COR-L47 (cell line): ENCODE measurements at regions not wholly inside any gene's neighbourhood (a gene's known extent, or its start where the extent isn't known, plus 50 kb on each side); places are given as distances from the start of the nearest gene placed in this dataset.
"Not testable (repeated sequence)": the region's sequence is repeated elsewhere in the genome, so short reads cannot be mapped to it uniquely, and the experiment has no call there.

Experiments
- DNase-seq: peaks from one replicate; lab custom pipeline; 2025; lab: John Stamatoyannopoulos, UW

DNA sequence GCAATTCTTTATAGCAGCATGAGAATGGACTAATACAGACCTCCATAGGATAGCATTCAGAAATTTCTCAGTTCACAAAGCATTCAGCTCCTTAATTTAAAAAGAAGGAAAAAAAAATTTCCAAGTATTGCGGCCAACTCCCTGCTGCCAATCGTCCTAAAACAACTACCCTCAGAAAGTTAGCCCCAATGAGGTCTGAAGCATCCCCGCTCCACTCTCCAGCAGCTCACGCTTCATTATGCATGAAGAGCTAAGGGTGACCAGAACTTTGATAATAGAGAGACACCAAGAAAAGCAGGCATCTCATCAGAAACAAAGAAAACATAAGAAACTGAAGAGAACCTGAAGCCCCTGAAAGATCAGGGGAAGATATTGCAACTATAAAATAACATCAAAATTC, 172.8 kb upstream of the NUDT4 start:
- DNase-seq = no peak

- DNase-seq = no peak
These were observed 172.4 kb upstream of the NUDT4 start for GRCh38 chr12:93205361-93205760.

DNA sequence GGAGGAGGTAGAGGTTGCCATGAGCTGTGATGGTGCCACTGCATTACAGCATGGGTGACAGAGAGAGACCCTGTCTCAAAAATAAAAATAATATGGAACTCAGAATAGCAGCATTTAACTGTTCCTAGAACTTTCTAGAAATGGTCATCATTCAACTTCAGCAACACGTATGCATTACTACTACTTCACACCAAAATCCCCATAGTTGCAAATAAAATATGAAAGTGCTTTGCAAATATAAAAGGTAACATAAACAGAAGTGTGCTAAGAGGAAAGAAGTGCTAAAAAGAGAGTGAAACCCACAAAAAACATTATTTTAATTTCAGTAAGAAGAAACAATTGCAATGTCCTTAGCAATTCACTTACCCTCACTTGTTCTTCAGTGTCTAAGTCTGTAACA, 169.7 kb upstream of the NUDT4 start:
- DNase-seq = no peak

DNA sequence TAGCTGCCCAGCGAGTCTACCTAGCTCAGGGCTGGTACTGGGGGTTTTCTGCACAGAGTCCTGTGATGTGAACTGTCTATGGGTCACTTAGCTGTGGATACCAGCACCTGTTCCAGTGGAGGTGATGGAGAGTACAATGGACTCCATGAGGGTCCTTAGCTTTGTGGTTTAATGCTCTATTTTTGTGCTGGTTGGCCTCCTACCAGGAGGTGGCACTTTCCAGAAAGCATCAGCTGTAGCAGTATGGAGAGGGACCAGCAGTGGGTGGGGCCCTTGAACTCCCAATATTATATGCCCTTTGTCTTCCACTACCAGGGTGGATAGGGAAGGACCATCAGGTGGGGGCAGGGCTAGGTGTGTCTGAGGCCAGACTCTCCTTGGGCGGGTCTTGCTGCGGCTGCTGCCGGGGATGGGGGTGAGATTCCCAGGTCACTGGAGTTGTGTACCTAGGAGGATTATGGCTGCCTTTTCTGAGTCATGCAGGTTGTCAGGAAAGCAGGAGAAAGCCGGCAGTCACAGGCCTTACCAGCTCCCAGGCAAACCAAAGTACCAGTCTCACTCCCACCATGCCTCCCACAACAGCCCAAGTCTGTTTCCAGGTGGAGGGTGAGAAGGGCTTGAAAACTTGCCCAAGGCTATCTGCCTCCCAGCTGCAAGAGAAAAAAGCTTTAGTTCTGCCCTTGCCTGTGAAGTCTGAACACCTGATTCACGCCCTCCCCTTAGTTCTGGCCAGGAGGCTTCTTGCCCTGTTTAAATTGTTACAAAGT, 163.0 kb upstream of the NUDT4 start:
- no peak for DNase-seq

- DNase-seq = no peak
These were observed 162.4 kb upstream of the NUDT4 start for GRCh38 chr12:93215290-93215678.

DNA sequence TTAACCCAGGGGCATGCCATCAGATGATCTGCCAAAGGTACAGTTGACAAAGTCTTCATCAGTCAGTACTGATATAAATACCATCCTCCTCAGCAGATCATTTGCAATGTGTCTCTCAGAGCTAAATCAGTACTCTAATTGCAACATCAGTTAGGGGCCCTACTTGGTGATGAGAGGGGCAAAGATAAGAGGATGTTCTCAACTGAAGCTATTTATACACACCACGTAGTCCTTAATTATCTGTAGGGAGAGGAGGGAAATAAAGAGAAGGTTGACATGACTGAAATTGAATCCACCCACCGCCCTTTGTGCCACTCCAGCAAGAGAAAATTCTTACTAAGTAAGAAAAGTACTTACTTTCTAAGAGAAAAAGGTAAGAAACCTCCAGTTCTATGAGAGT, 157.8 kb upstream of the NUDT4 start:
- no peak for DNase-seq

DNA sequence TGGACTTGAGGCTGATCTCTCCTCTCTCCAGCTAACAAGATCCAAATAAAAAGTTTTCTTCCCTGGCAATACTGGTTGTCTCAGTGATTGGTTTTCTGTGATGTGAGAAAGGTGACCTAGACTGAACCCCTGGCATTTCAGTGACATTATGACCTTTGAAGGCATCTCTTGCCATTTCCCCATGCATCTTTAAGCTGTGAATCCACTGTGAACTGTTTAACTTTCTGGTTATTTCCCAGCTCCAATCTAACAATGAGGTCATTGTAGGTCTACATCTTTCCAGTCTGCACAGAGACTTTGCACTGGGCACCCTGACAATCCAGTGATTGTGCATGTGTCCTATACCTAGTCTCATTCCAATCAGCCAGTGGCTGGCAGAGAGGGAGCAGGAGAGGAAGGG, 155.9 kb upstream of the NUDT4 start:
- DNase-seq = no peak

GRCh38 chr12:93223440-93224426, 154.0 kb upstream of the NUDT4 start:
- no peak for DNase-seq

- no peak for DNase-seq
These were observed 152.6 kb upstream of the NUDT4 start for GRCh38 chr12:93225094-93225493.

- DNase-seq = no peak
These were observed 151.4 kb upstream of the NUDT4 start for GRCh38 chr12:93226361-93226760.

DNA sequence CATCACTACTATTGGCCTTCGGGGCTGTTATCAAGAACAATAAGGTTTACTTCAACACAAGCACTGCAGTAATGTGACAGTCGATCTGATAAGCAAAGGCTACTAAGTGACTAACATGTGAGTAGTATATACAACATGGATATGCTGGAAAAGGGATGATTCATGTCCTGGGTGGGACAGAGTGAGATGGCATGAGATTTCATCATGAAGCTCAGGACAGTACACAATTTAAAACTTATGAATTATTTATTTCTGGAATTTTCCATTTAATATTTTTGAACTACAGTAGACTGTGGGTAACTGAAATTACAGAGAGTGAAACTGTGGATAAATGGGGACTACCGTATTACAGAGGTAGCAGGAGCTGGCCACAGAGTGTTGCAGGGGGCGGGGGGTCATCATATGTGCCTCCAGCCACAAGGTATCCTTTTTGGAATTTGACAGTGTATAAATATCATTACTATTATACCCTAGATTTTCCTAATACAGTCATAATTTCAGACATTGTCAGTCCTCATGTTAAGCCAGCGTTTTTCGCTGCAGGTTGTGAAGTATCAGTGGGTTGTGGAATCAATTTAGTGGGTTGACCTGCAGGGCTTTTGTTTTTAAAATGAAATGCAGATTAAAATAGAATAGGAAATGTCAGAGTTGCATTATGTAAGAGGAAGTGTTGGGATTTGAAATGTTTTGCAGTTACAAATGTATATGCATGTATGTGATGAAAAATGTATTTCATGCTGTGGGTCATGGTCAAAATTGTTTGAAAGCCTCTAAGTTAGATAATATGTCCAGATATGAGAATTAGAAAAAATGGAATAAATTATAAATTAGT, 148.0 kb upstream of the NUDT4 start:
- DNase-seq = no peak

DNA sequence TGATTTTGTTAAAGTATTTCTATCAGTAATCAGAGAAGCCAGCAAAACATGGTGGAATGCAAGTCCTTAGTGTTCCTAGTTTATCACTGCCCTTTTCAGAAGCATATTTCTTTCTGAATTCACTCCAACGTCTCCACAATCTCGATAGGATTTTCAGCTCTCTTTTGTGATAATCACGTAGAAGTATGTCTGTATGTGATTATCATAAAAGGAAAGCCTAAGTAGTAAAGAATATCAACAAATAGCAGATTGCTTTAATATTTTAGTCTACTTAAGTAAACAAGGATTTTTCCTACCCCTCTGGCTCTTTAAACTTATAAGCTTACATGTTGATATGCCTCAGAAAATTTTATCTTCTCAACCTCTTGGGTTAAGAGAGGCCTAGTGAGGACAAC, 147.4 kb upstream of the NUDT4 start:
- no peak for DNase-seq

DNA sequence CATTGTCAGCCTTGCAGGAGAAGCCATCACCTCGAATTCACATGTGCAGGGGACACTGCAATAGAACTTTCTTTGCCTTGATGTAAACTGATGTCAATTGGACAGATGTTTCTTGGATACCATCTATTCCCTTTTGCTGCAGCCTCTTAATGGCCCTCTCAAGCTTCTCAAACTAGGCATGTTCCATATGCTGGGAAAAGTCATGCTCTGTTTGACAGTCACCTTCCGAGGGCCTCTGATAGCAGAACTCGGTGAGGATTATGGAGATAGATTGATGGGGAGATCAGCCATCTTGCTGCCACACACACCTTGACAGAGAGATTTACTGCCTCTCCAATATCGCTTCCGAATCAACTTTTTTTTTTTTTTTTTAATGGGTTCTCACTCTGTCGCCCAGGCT, 145.8 kb upstream of the NUDT4 start:
- no peak for DNase-seq

DNA sequence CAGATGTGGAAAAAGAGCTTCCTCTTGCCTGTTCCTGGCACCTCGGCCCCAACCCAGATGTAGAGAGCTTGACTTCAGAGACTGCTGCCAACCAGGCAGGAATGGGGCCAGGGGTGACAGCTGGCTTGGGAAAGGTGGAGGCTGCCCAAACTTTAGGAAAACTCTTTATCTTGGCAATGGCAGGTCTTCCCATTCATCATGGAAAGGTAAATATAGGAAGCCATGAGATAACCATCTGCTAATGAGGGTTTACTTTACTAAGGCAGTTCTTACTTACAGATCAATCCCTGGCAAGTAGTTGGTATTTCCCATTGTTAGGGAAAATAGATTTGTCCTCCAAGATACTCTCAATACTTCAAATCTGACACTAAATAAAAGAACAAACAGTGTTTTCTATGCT, 143.1 kb upstream of the NUDT4 start:
- no peak for DNase-seq

DNA sequence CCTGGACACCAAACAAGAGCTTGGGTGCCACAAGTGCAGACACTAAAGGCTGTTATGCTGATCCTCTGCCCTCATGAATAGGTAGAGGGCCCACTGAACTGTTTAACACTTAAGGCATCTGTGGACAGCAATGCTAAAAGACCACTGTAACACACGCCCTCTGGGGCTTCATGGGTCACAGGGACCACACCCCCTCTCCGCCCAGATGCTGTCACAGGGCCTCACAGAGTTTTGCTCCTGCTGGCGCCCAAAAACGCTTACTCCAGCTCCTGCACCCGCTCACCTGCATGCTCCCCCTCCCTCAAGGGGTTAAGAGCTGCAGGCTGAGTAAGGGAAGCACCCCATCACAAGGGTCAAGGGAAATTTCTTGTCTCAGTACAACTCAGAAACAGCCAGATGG, 141.8 kb upstream of the NUDT4 start:
- no peak for DNase-seq

- DNase-seq = no peak
These were observed 140.3 kb upstream of the NUDT4 start for GRCh38 chr12:93237235-93237915.

- not testable (repeated sequence) for DNase-seq
These were observed 139.0 kb upstream of the NUDT4 start for GRCh38 chr12:93238512-93239262.

- DNase-seq = not testable (repeated sequence)
These were observed 137.9 kb upstream of the NUDT4 start for GRCh38 chr12:93239789-93240188.

GRCh38 chr12:93242154-93242972, 135.4 kb upstream of the NUDT4 start:
- DNase-seq = no peak

- no peak for DNase-seq
These were observed 134.4 kb upstream of the NUDT4 start for GRCh38 chr12:93243382-93243688.
